SJSA1 (cell line): ENCODE measurements at regions not wholly inside any gene's neighbourhood (a gene's known extent, or its start where the extent isn't known, plus 50 kb on each side); places are given as distances from the start of the nearest gene placed in this dataset.

ENCODE experiments used
- DNase-seq, 2 experiments: peaks; one replicate each; pipeline ENCODE4 v3.0.0-alpha.2; 2015 to 2020; ENCODE audit warnings: low spot score in 2 of 2, low read depth in 1 of 2
- H3K27ac ChIP-seq: fragments of 250-450 bp; sonication (Bioruptor Pico); 2 replicates; pipeline ENCODE4 v1.5.1; 2020; ENCODE audit warnings: mild to moderate bottlenecking, moderate library complexity
- H3K27me3 ChIP-seq: fragments of 250-450 bp; sonication (Bioruptor Pico); replicated peaks from 2 replicates; pipeline ENCODE4 v1.5.1; 2020; ENCODE audit warnings: mild to moderate bottlenecking, moderate library complexity
- H3K36me3 ChIP-seq: fragments of 250-450 bp; sonication (Bioruptor Pico); 2 replicates; pipeline ENCODE4 v1.5.1; 2020; ENCODE audit warnings: mild to moderate bottlenecking
- H3K4me1 ChIP-seq: fragments of 250-450 bp; sonication (Bioruptor Pico); replicated peaks from 2 replicates; pipeline ENCODE4 v1.6.1; 2021; ENCODE audit warnings: mild to moderate bottlenecking
- H3K4me3 ChIP-seq: fragments of 250-450 bp; sonication (Bioruptor Pico); 2 replicates; pipeline ENCODE4 v1.5.1; 2020; ENCODE audit warnings: mild to moderate bottlenecking
- H3K9me3 ChIP-seq: fragments of 250-450 bp; sonication (Bioruptor Pico); replicated peaks from 2 replicates; pipeline ENCODE4 v1.5.1; 2020; ENCODE audit warnings: mild to moderate bottlenecking

- H3K27me3 ChIP-seq = no peaks in the 10 kb centered on the region
- H3K4me3 ChIP-seq = no peak overlapping the region
- H3K36me3 ChIP-seq = no peaks in the 10 kb centered on the region
- DNase-seq = peak; percentile 49 to 89
- peak overlapping the region; percentile 96 for H3K27ac ChIP-seq
- peaks cover 61% of the 10 kb centered on the region for H3K4me1 ChIP-seq
- peaks cover 15% of the 10 kb centered on the region for H3K9me3 ChIP-seq
Measured at GRCh38 chr10:28840971-28841370, 163.7 kb downstream of the BAMBI start.

GRCh38 chr10:28841625-28842024 lies 164.3 kb downstream of the BAMBI start:
- Histone ChIP-seq H3K9me3 (peaks cover 15% of the 10 kb centered on the region), H3K27me3 (no peaks in the 10 kb centered on the region), H3K4me3 (no peak overlapping the region), H3K4me1 (peaks cover 61% of the 10 kb centered on the region), H3K36me3 (no peaks in the 10 kb centered on the region), H3K27ac (peak overlapping the region; percentile 96)
- peak; percentile 61 to 86 for DNase-seq

GRCh38 chr10:28842321-28842720 lies 165.0 kb downstream of the BAMBI start:
- Histone ChIP-seq H3K4me3 (no peak overlapping the region), H3K4me1 (peaks cover 61% of the 10 kb centered on the region), H3K36me3 (no peaks in the 10 kb centered on the region), H3K27me3 (no peaks in the 10 kb centered on the region), H3K27ac (peak overlapping the region; percentile 96), H3K9me3 (peaks cover 15% of the 10 kb centered on the region)
- DNase-seq = peak; percentile 53 to 89

GRCh38 chr10:28845009-28845682 lies 167.8 kb downstream of the BAMBI start:
- DNase-seq = no peak
- Histone ChIP-seq H3K4me3 (no peak overlapping the region), H3K27me3 (no peaks in the 10 kb centered on the region), H3K36me3 (no peaks in the 10 kb centered on the region), H3K27ac (peak overlapping the region; percentile 30), H3K4me1 (peaks cover 37% of the 10 kb centered on the region), H3K9me3 (peaks cover 15% of the 10 kb centered on the region)

- peaks cover 13% of the 10 kb centered on the region for H3K9me3 ChIP-seq
- H3K27ac ChIP-seq = no peak overlapping the region
- peaks cover 21% of the 10 kb centered on the region for H3K4me1 ChIP-seq
- H3K27me3 ChIP-seq = no peaks in the 10 kb centered on the region
- no peaks in the 10 kb centered on the region for H3K36me3 ChIP-seq
- DNase-seq = no peak
- no peak overlapping the region for H3K4me3 ChIP-seq
Measured at GRCh38 chr10:28849309-28849708, 172.0 kb downstream of the BAMBI start.

GRCh38 chr10:28849821-28850220 lies 172.5 kb downstream of the BAMBI start:
- no peaks in the 10 kb centered on the region for H3K27me3 ChIP-seq
- no peak for DNase-seq
- peaks cover 20% of the 10 kb centered on the region for H3K4me1 ChIP-seq
- H3K36me3 ChIP-seq = no peaks in the 10 kb centered on the region
- H3K9me3 ChIP-seq = peaks cover 8% of the 10 kb centered on the region
- H3K27ac ChIP-seq = no peak overlapping the region
- no peak overlapping the region for H3K4me3 ChIP-seq

GRCh38 chr10:28850784-28851183 lies 173.5 kb downstream of the BAMBI start:
- Histone ChIP-seq H3K9me3 (no peaks in the 10 kb centered on the region), H3K4me3 (no peak overlapping the region), H3K27ac (no peak overlapping the region), H3K27me3 (no peaks in the 10 kb centered on the region), H3K36me3 (no peaks in the 10 kb centered on the region), H3K4me1 (peaks cover 11% of the 10 kb centered on the region)
- no peak for DNase-seq

GRCh38 chr10:28853195-28853594 lies 175.9 kb downstream of the BAMBI start:
- peak; percentile 29 to 46 for DNase-seq
- peaks cover 14% of the 10 kb centered on the region for H3K4me1 ChIP-seq

GRCh38 chr10:28857164-28857563 lies 179.8 kb downstream of the BAMBI start:
- peaks cover 23% of the 10 kb centered on the region for H3K4me1 ChIP-seq
- H3K4me3 ChIP-seq = no peak overlapping the region
- H3K27me3 ChIP-seq = no peaks in the 10 kb centered on the region
- no peaks in the 10 kb centered on the region for H3K9me3 ChIP-seq
- no peak for DNase-seq
- no peak overlapping the region for H3K27ac ChIP-seq
- H3K36me3 ChIP-seq = no peaks in the 10 kb centered on the region

More at GRCh38 chr10:28853195-28853594, 175.9 kb downstream of the BAMBI start:
- Histone ChIP-seq H3K27ac (no peak overlapping the region), H3K4me3 (no peak overlapping the region), H3K27me3 (no peaks in the 10 kb centered on the region), H3K36me3 (no peaks in the 10 kb centered on the region), H3K9me3 (no peaks in the 10 kb centered on the region)

- no peaks in the 10 kb centered on the region for H3K36me3 ChIP-seq
- H3K27me3 ChIP-seq = no peaks in the 10 kb centered on the region
- peak; percentile 88 to 91 for DNase-seq
- peak overlapping the region; percentile 39 for H3K27ac ChIP-seq
- no peaks in the 10 kb centered on the region for H3K9me3 ChIP-seq
- H3K4me3 ChIP-seq = no peak overlapping the region
- H3K4me1 ChIP-seq = peaks cover 16% of the 10 kb centered on the region
Measured at GRCh38 chr10:28858646-28859045, 181.3 kb downstream of the BAMBI start.

GRCh38 chr10:28859791-28860190 lies 182.5 kb downstream of the BAMBI start:
- no peak for DNase-seq
- Histone ChIP-seq H3K4me1 (peaks cover 12% of the 10 kb centered on the region), H3K27me3 (no peaks in the 10 kb centered on the region), H3K4me3 (no peak overlapping the region), H3K36me3 (no peaks in the 10 kb centered on the region), H3K9me3 (no peaks in the 10 kb centered on the region), H3K27ac (no peak overlapping the region)

GRCh38 chr10:28862219-28862618 lies 184.9 kb downstream of the BAMBI start:
- Histone ChIP-seq H3K27ac (no peak overlapping the region), H3K9me3 (no peaks in the 10 kb centered on the region), H3K4me3 (no peak overlapping the region), H3K4me1 (peaks cover 12% of the 10 kb centered on the region), H3K36me3 (no peaks in the 10 kb centered on the region), H3K27me3 (no peaks in the 10 kb centered on the region)
- DNase-seq = no peak

GRCh38 chr10:28869606-28870201 lies 192.4 kb downstream of the BAMBI start:
- Histone ChIP-seq H3K27me3 (no peaks in the 10 kb centered on the region), H3K36me3 (no peaks in the 10 kb centered on the region), H3K27ac (no peak overlapping the region), H3K9me3 (no peaks in the 10 kb centered on the region), H3K4me3 (no peak overlapping the region), H3K4me1 (no peaks in the 10 kb centered on the region)
- DNase-seq = peak in 1 of 2 experiments; percentile 6

GRCh38 chr10:28871665-28872064 lies 194.3 kb downstream of the BAMBI start:
- no peak for DNase-seq
- no peaks in the 10 kb centered on the region for H3K9me3 ChIP-seq
- H3K4me3 ChIP-seq = no peak overlapping the region
- H3K36me3 ChIP-seq = no peaks in the 10 kb centered on the region
- peaks cover 11% of the 10 kb centered on the region for H3K4me1 ChIP-seq
- no peaks in the 10 kb centered on the region for H3K27me3 ChIP-seq
- no peak overlapping the region for H3K27ac ChIP-seq
